ENCODE measurements at regions not wholly inside any gene's neighbourhood (a gene's known extent, or its start where the extent isn't known, plus 50 kb on each side); places are given as distances from the start of the nearest gene placed in this dataset.

- Mint-ChIP-seq H3K27ac (no peak overlapping the region), H3K4me1 (no peaks in the 10 kb centered on the region), H3K27me3 (no peaks in the 10 kb centered on the region), H3K9me3 (no peaks in the 10 kb centered on the region), H3K36me3 (ENCODE audit: low read depth) (no peaks in the 10 kb centered on the region), H3K4me3 (no peak overlapping the region)
- no peak for DNase-seq
- ChIA-PET POLR2A (no interaction called here), CTCF (no interaction called here)
Measured at GRCh38 chr4:24334906-24335305, 249.4 kb downstream of the DHX15 start.

DNA sequence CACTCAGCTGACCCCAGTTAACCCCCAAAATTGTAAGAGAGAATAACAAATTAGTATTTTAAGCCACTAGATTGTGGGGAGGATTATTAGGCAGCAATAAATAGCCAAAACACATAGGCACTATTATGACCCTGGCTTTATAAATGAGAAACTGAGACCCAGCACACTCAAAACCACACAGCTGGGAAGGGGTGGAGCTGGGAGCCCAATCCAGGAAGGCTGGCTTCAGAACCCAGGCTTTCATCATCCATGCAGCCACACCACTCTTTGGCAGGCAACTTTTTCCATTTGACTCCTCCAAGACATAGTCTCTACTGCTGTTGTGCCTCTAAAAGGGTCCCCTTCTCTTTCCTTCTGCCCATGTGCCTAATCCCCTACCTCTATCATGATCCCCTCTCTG lies 253.8 kb downstream of the DHX15 start:
- no peak overlapping the region for H3K27ac Mint-ChIP-seq
- H3K4me1 Mint-ChIP-seq: no peaks in the 10 kb centered on the region
- no peaks in the 10 kb centered on the region for H3K9me3 Mint-ChIP-seq
- no peaks in the 10 kb centered on the region for H3K36me3 Mint-ChIP-seq (ENCODE audit: low read depth)
- H3K27me3 Mint-ChIP-seq: no peaks in the 10 kb centered on the region
- POLR2A ChIA-PET: no interaction called here
- CTCF ChIA-PET: no interaction called here
- no peak for DNase-seq
- no peak overlapping the region for H3K4me3 Mint-ChIP-seq

- no peaks in the 10 kb centered on the region for H3K36me3 Mint-ChIP-seq (ENCODE audit: low read depth)
- H3K4me3 Mint-ChIP-seq: no peak overlapping the region
- no peak for DNase-seq
- ChIA-PET CTCF (no interaction called here), POLR2A (no interaction called here)
- no peaks in the 10 kb centered on the region for H3K9me3 Mint-ChIP-seq
- no peaks in the 10 kb centered on the region for H3K4me1 Mint-ChIP-seq
- no peak overlapping the region for H3K27ac Mint-ChIP-seq
- no peaks in the 10 kb centered on the region for H3K27me3 Mint-ChIP-seq
Measured at GRCh38 chr4:24330172-24330571, 254.2 kb downstream of the DHX15 start.

- no peaks in the 10 kb centered on the region for H3K4me1 Mint-ChIP-seq
- H3K36me3 Mint-ChIP-seq (ENCODE audit: low read depth): no peaks in the 10 kb centered on the region
- DNase-seq: no peak
- no peaks in the 10 kb centered on the region for H3K27me3 Mint-ChIP-seq
- H3K4me3 Mint-ChIP-seq: no peak overlapping the region
- H3K9me3 Mint-ChIP-seq: no peaks in the 10 kb centered on the region
- H3K27ac Mint-ChIP-seq: no peak overlapping the region
- CTCF ChIA-PET: no interaction called here
- POLR2A ChIA-PET: no interaction called here
Measured at GRCh38 chr4:24328711-24329110, 255.6 kb downstream of the DHX15 start.

GRCh38 chr4:24328310-24328709 lies 256.0 kb downstream of the DHX15 start:
- no peak for DNase-seq
- ChIA-PET CTCF (no interaction called here), POLR2A (no interaction called here)
- no peaks in the 10 kb centered on the region for H3K27me3 Mint-ChIP-seq
- no peaks in the 10 kb centered on the region for H3K4me1 Mint-ChIP-seq
- no peaks in the 10 kb centered on the region for H3K36me3 Mint-ChIP-seq (ENCODE audit: low read depth)
- H3K4me3 Mint-ChIP-seq: no peak overlapping the region
- H3K27ac Mint-ChIP-seq: no peak overlapping the region
- no peaks in the 10 kb centered on the region for H3K9me3 Mint-ChIP-seq

DNA sequence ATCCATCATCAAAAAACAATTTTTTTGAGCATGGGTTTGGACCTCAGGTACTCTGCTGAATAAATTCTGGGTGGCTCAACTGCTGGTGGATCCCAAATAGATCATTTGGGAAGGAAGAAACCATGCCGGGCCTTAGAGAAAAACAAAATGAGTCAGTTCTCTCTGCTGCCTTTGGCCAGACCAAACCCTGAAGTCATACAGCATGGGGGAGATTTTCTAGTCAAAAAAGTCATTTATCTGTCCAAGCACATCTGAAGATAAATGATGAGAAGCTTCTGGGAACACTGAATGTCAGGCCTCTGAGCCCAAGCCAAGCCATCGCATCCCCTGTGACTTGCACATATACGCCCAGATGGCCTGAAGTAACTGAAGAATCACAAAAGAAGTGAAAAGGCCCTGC lies 261.4 kb downstream of the DHX15 start:
- ChIA-PET CTCF (no interaction called here), POLR2A (no interaction called here)
- Mint-ChIP-seq H3K27me3 (peaks cover 3% of the 10 kb centered on the region), H3K27ac (no peak overlapping the region), H3K4me1 (no peaks in the 10 kb centered on the region), H3K36me3 (ENCODE audit: low read depth) (no peaks in the 10 kb centered on the region), H3K9me3 (no peaks in the 10 kb centered on the region), H3K4me3 (no peak overlapping the region)
- no peak for DNase-seq

DNA sequence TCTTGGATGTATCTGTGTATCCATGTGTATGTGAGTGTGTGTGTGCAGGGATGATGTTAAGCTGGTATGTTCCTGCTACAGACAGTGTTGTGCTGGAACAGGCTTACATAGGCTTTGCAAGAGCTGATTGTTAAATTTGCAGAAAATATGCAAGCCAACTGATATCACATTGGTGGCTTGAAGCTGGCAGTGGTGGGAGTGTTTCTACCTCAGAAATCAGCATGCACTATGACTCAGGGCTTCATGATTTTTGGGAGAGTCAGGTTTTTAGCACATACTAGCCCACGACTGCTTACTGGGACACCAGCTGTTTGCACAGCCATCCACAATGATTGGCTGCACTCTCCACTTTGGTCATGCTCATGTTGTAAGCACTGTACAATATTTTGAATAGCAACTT lies 261.8 kb downstream of the DHX15 start:
- no peaks in the 10 kb centered on the region for H3K36me3 Mint-ChIP-seq (ENCODE audit: low read depth)
- ChIA-PET CTCF (no interaction called here), POLR2A (no interaction called here)
- no peak overlapping the region for H3K4me3 Mint-ChIP-seq
- H3K27ac Mint-ChIP-seq: no peak overlapping the region
- no peak for DNase-seq
- peaks cover 3% of the 10 kb centered on the region for H3K27me3 Mint-ChIP-seq
- no peaks in the 10 kb centered on the region for H3K4me1 Mint-ChIP-seq
- H3K9me3 Mint-ChIP-seq: no peaks in the 10 kb centered on the region

GRCh38 chr4:24321616-24322015 lies 262.7 kb downstream of the DHX15 start:
- POLR2A ChIA-PET: no interaction called here
- no peak overlapping the region for H3K4me3 Mint-ChIP-seq
- no peak for DNase-seq
- no peaks in the 10 kb centered on the region for H3K36me3 Mint-ChIP-seq (ENCODE audit: low read depth)
- no peaks in the 10 kb centered on the region for H3K9me3 Mint-ChIP-seq
- peaks cover 3% of the 10 kb centered on the region for H3K27me3 Mint-ChIP-seq
- no peak overlapping the region for H3K27ac Mint-ChIP-seq
- CTCF ChIA-PET: no interaction called here
- no peaks in the 10 kb centered on the region for H3K4me1 Mint-ChIP-seq

DNA sequence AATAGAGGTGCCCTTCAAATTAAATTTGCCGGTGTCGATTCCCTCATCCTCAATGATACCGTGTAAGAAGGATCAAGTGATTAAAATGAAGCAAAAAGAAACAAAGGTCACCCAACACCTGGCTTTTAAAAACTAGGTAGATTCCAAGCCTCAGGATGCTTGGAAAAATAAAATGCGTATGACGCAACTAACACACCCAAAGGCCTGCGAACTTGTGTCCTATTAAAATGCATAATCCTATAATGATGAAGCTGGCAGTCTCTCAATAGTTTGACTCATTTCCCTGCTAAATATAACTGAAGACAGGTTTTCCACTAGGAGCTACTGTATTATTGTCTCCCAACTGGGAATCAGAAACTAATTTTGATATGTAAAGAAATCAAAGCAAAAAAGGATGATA lies 263.2 kb downstream of the DHX15 start:
- Mint-ChIP-seq H3K27ac (no peak overlapping the region), H3K36me3 (ENCODE audit: low read depth) (no peaks in the 10 kb centered on the region), H3K4me1 (no peaks in the 10 kb centered on the region), H3K4me3 (no peak overlapping the region), H3K27me3 (peaks cover 3% of the 10 kb centered on the region), H3K9me3 (no peaks in the 10 kb centered on the region)
- ChIA-PET POLR2A (no interaction called here), CTCF (no interaction called here)
- DNase-seq: no peak

GRCh38 chr4:24319387-24319786 lies 265.0 kb downstream of the DHX15 start:
- H3K36me3 Mint-ChIP-seq (ENCODE audit: low read depth): no peaks in the 10 kb centered on the region
- POLR2A ChIA-PET: no interaction called here
- DNase-seq: no peak
- no peaks in the 10 kb centered on the region for H3K9me3 Mint-ChIP-seq
- no peak overlapping the region for H3K27ac Mint-ChIP-seq
- H3K27me3 Mint-ChIP-seq: peaks cover 3% of the 10 kb centered on the region
- CTCF ChIA-PET: no interaction called here
- no peak overlapping the region for H3K4me3 Mint-ChIP-seq
- H3K4me1 Mint-ChIP-seq: no peaks in the 10 kb centered on the region

- Mint-ChIP-seq H3K27ac (no peak overlapping the region), H3K36me3 (ENCODE audit: low read depth) (no peaks in the 10 kb centered on the region), H3K4me3 (no peak overlapping the region), H3K27me3 (no peaks in the 10 kb centered on the region), H3K4me1 (no peaks in the 10 kb centered on the region), H3K9me3 (no peaks in the 10 kb centered on the region)
- DNase-seq: no peak
- POLR2A ChIA-PET: no interaction called here
- CTCF ChIA-PET: no interaction called here
Measured at GRCh38 chr4:24315056-24315455, 269.3 kb downstream of the DHX15 start.

DNA sequence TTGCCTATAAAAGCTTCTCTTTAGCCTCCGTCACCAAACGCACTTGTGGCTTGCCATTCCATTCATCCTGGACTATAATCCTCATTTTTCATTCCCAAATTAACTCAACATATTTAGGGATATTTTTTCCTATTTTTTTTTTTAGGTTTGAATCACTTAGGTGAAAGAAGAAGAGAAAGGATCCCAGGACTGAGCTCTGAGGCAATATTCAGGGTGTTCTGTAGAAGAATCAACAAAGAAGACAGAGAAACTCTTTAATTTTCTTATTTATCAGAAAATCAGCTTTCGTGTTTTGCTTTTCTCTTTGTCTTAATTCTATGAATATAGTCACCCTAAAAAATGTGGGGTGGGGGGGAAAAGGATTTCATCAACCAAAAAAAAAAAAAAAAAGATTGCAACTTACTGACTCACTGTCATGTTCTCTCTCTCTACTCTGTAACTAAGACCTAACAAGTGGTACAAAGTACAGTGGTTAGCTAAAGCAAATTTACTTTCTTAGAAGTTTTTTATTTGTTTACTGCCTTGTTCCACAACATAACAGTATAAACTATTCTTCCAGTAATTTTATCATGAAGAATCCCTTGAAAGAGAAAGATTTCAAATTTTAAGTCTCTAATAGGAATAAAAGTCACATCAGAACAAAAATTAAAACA lies 272.0 kb downstream of the DHX15 start:
- H3K9me3 Mint-ChIP-seq: no peaks in the 10 kb centered on the region
- H3K4me1 Mint-ChIP-seq: no peaks in the 10 kb centered on the region
- CTCF ChIA-PET: no interaction called here
- POLR2A ChIA-PET: no interaction called here
- H3K27ac Mint-ChIP-seq: no peak overlapping the region
- H3K36me3 Mint-ChIP-seq (ENCODE audit: low read depth): no peaks in the 10 kb centered on the region
- H3K4me3 Mint-ChIP-seq: no peak overlapping the region
- H3K27me3 Mint-ChIP-seq: no peaks in the 10 kb centered on the region
- no peak for DNase-seq

DNA sequence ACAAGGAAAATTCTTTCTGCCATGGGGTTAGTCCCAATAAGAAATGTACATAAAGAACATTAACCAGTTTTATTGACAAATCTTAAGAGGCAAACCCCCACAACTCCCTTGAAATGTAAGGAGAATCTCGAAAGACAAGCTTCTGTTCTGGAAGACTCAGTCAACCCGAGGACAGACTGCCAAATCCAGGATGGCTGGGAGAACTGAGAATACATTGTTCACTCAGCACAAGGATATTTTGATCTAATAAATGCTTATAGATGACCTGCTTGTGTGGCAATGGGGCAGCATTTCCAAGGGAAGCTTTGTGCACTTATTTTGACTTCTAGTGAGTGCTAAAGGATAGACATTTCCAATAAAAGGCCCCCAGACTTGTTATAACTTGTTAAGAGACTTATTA lies 280.4 kb downstream of the DHX15 start:
- Mint-ChIP-seq H3K4me3 (no peak overlapping the region), H3K27me3 (no peaks in the 10 kb centered on the region), H3K36me3 (ENCODE audit: low read depth) (no peaks in the 10 kb centered on the region), H3K27ac (no peak overlapping the region), H3K9me3 (no peaks in the 10 kb centered on the region), H3K4me1 (no peaks in the 10 kb centered on the region)
- DNase-seq: no peak
- ChIA-PET POLR2A (no interaction called here), CTCF (no interaction called here)

GRCh38 chr4:24298911-24299310 lies 285.4 kb downstream of the DHX15 start:
- Mint-ChIP-seq H3K4me1 (no peaks in the 10 kb centered on the region), H3K4me3 (no peak overlapping the region), H3K36me3 (ENCODE audit: low read depth) (no peaks in the 10 kb centered on the region), H3K27me3 (no peaks in the 10 kb centered on the region), H3K9me3 (no peaks in the 10 kb centered on the region), H3K27ac (no peak overlapping the region)
- ChIA-PET CTCF (interaction anchor here (0.6 kb wide), 1 partner anchor 226 kb away, joined by 5 read pairs; no protein-coding TSS in a partner anchor), POLR2A (no interaction called here)
- no peak for DNase-seq

- H3K27ac Mint-ChIP-seq: no peak overlapping the region
- ChIA-PET CTCF (no interaction called here), POLR2A (no interaction called here)
- no peak for DNase-seq
- H3K4me1 Mint-ChIP-seq: no peaks in the 10 kb centered on the region
- H3K9me3 Mint-ChIP-seq: no peaks in the 10 kb centered on the region
- no peaks in the 10 kb centered on the region for H3K27me3 Mint-ChIP-seq
- H3K4me3 Mint-ChIP-seq: no peak overlapping the region
- no peaks in the 10 kb centered on the region for H3K36me3 Mint-ChIP-seq (ENCODE audit: low read depth)
Measured at GRCh38 chr4:24287096-24287495, 297.3 kb downstream of the DHX15 start.

Measured in activated CD4-positive, alpha-beta T cell treated with anti-CD3 and anti-CD28 coated beads, Interleukin-2, amount 10 ng/mL, durations not matched to agents 7 days and 5 days (primary cell).